ENCODE measurements at regions not wholly inside any gene's neighbourhood (a gene's known extent, or its start where the extent isn't known, plus 50 kb on each side); places are given as distances from the start of the nearest gene placed in this dataset.

- no peaks in the 10 kb centered on the region for H3K27me3 ChIP-seq (ENCODE audit: control insufficient read depth, insufficient read depth, low read length, poor library complexity, severe bottlenecking)
- H3K4me3 ChIP-seq (ENCODE audit: insufficient read depth, low read depth, low read length), result no peak overlapping the region
- no peaks in the 10 kb centered on the region for H3K4me1 ChIP-seq (ENCODE audit: control insufficient read depth, insufficient read depth, low read length)
- H3K36me3 ChIP-seq (ENCODE audit: control insufficient read depth, insufficient read depth, low read length), result no peaks in the 10 kb centered on the region
- 93 to 94% methylated on average over 25 to 26 of the region's 26 CpGs for WGBS, 2 experiments
- no peak overlapping the region for H3K27ac ChIP-seq (ENCODE audit: insufficient read depth, low read depth, low read length, poor library complexity, severe bottlenecking)
- H3K9me3 ChIP-seq (ENCODE audit: control insufficient read depth, low read length), result no peaks in the 10 kb centered on the region
Measured at GRCh38 chr17:77609553-77610517, 348.7 kb upstream of the TNRC6C start.

GRCh38 chr17:77610518-77610893 is 348.0 kb upstream of the TNRC6C start:
- WGBS, 2 experiments, result 85 to 89% methylated on average over 5 of the region's 5 CpGs
- Histone ChIP-seq H3K27me3 (ENCODE audit: control insufficient read depth, insufficient read depth, low read length, poor library complexity, severe bottlenecking) (no peaks in the 10 kb centered on the region), H3K9me3 (ENCODE audit: control insufficient read depth, low read length) (no peaks in the 10 kb centered on the region), H3K27ac (ENCODE audit: insufficient read depth, low read depth, low read length, poor library complexity, severe bottlenecking) (no peak overlapping the region), H3K4me3 (ENCODE audit: insufficient read depth, low read depth, low read length) (no peak overlapping the region), H3K4me1 (ENCODE audit: control insufficient read depth, insufficient read depth, low read length) (no peaks in the 10 kb centered on the region), H3K36me3 (ENCODE audit: control insufficient read depth, insufficient read depth, low read length) (no peaks in the 10 kb centered on the region)

DNA sequence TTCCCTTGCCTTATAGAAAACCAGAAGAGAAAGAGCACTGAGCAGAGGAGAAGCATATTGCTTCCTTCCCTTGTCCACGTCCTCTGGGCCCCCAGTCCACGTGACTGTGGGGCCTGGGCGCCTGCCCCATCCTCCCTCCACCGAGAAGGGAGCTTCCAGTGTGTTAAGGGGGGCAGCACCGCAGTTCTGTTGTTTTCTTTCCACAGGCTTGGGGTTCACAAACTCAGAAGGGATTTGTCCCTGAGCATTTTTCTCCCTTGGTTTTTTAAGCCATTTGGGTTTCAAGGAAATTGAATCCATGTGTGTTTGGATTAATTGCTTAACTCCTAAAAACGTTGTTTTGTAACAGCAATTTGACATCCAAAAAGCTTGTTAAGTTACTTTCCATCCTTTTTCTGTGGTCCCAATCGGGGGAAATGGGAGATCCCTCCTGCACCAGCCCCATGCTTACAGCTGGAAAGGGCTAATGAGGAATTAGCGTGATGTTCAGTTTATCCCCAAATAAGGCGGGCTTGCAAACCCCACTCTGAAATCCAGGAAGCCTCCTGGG is 347.5 kb upstream of the TNRC6C start:
- Histone ChIP-seq H3K4me1 (ENCODE audit: control insufficient read depth, insufficient read depth, low read length) (no peaks in the 10 kb centered on the region), H3K27me3 (ENCODE audit: control insufficient read depth, insufficient read depth, low read length, poor library complexity, severe bottlenecking) (no peaks in the 10 kb centered on the region), H3K4me3 (ENCODE audit: insufficient read depth, low read depth, low read length) (no peak overlapping the region), H3K27ac (ENCODE audit: insufficient read depth, low read depth, low read length, poor library complexity, severe bottlenecking) (no peak overlapping the region), H3K36me3 (ENCODE audit: control insufficient read depth, insufficient read depth, low read length) (no peaks in the 10 kb centered on the region), H3K9me3 (ENCODE audit: control insufficient read depth, low read length) (no peaks in the 10 kb centered on the region)
- WGBS, 2 experiments, result 91 to 92% methylated on average over 9 of the region's 9 CpGs

- no peak overlapping the region for H3K4me3 ChIP-seq (ENCODE audit: insufficient read depth, low read depth, low read length)
- 95 to 96% methylated on average over 16 of the region's 16 CpGs for WGBS, 2 experiments
- H3K9me3 ChIP-seq (ENCODE audit: control insufficient read depth, low read length), result no peaks in the 10 kb centered on the region
- H3K27me3 ChIP-seq (ENCODE audit: control insufficient read depth, insufficient read depth, low read length, poor library complexity, severe bottlenecking), result no peaks in the 10 kb centered on the region
- no peaks in the 10 kb centered on the region for H3K4me1 ChIP-seq (ENCODE audit: control insufficient read depth, insufficient read depth, low read length)
- H3K36me3 ChIP-seq (ENCODE audit: control insufficient read depth, insufficient read depth, low read length), result no peaks in the 10 kb centered on the region
- H3K27ac ChIP-seq (ENCODE audit: insufficient read depth, low read depth, low read length, poor library complexity, severe bottlenecking), result no peak overlapping the region
Measured at GRCh38 chr17:77611791-77612502, 346.6 kb upstream of the TNRC6C start.

DNA sequence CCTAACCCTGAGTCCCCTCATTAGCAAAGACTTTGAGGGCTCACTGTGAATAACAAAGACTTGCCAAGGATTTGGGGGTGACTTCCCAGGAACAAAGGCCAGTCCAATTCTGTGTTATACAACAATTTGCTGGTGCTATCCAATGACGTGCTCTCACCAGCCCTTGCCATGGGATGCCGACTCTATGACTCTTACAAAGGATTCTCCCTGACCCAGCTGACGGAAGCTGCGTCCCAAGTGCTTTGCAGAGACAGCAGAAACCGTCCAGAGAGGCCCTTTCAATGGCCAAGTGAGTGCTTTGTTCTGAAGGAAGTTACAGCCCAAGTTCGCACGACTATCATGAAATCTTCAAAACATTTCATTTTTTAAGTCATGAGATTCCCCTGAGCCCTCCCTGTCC is 345.3 kb upstream of the TNRC6C start:
- no peaks in the 10 kb centered on the region for H3K9me3 ChIP-seq (ENCODE audit: control insufficient read depth, low read length)
- H3K4me3 ChIP-seq (ENCODE audit: insufficient read depth, low read depth, low read length), result no peak overlapping the region
- H3K27me3 ChIP-seq (ENCODE audit: control insufficient read depth, insufficient read depth, low read length, poor library complexity, severe bottlenecking), result no peaks in the 10 kb centered on the region
- WGBS, 2 experiments, result 89 to 91% methylated on average over 7 of the region's 7 CpGs
- no peaks in the 10 kb centered on the region for H3K4me1 ChIP-seq (ENCODE audit: control insufficient read depth, insufficient read depth, low read length)
- no peak overlapping the region for H3K27ac ChIP-seq (ENCODE audit: insufficient read depth, low read depth, low read length, poor library complexity, severe bottlenecking)
- H3K36me3 ChIP-seq (ENCODE audit: control insufficient read depth, insufficient read depth, low read length), result no peaks in the 10 kb centered on the region

- Histone ChIP-seq H3K9me3 (ENCODE audit: control insufficient read depth, low read length) (no peaks in the 10 kb centered on the region), H3K27ac (ENCODE audit: insufficient read depth, low read depth, low read length, poor library complexity, severe bottlenecking) (no peak overlapping the region), H3K4me1 (ENCODE audit: control insufficient read depth, insufficient read depth, low read length) (no peaks in the 10 kb centered on the region), H3K4me3 (ENCODE audit: insufficient read depth, low read depth, low read length) (no peak overlapping the region), H3K36me3 (ENCODE audit: control insufficient read depth, insufficient read depth, low read length) (no peaks in the 10 kb centered on the region), H3K27me3 (ENCODE audit: control insufficient read depth, insufficient read depth, low read length, poor library complexity, severe bottlenecking) (no peaks in the 10 kb centered on the region)
- WGBS, 2 experiments, result 90 to 96% methylated on average over 8 of the region's 8 CpGs
Measured at GRCh38 chr17:77613627-77614026, 344.9 kb upstream of the TNRC6C start.

GRCh38 chr17:77615703-77616253 is 342.7 kb upstream of the TNRC6C start:
- no peaks in the 10 kb centered on the region for H3K9me3 ChIP-seq (ENCODE audit: control insufficient read depth, low read length)
- WGBS, 2 experiments, result 82 to 85% methylated on average over 4 of the region's 4 CpGs
- H3K27ac ChIP-seq (ENCODE audit: insufficient read depth, low read depth, low read length, poor library complexity, severe bottlenecking), result no peak overlapping the region
- H3K36me3 ChIP-seq (ENCODE audit: control insufficient read depth, insufficient read depth, low read length), result no peaks in the 10 kb centered on the region
- no peaks in the 10 kb centered on the region for H3K4me1 ChIP-seq (ENCODE audit: control insufficient read depth, insufficient read depth, low read length)
- no peak overlapping the region for H3K4me3 ChIP-seq (ENCODE audit: insufficient read depth, low read depth, low read length)
- no peaks in the 10 kb centered on the region for H3K27me3 ChIP-seq (ENCODE audit: control insufficient read depth, insufficient read depth, low read length, poor library complexity, severe bottlenecking)

DNA sequence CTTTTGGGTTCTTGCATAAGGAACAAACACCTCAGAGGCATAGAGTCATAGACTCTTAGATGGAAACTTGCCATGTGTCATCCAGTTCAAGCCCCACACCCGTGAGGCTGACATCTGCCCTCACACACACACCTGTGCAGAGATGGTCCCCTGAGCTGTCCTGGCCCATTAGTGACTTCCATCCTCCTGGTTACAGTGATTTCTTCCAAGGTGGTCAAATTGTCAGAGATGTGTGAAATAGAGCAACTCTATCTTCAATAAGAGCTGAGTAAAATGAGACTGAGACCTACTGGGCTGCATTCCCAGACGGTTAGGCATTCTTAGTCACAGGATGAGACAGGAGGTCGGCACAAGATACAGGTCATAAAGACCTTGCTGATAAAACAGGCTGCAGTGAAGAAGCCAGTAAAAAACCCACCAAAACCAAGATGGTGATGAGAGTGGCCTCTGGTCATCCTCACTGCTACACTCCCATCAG is 342.2 kb upstream of the TNRC6C start:
- H3K9me3 ChIP-seq (ENCODE audit: control insufficient read depth, low read length), result no peaks in the 10 kb centered on the region
- 83 to 87% methylated on average over 3 of the region's 3 CpGs for WGBS, 2 experiments

DNA sequence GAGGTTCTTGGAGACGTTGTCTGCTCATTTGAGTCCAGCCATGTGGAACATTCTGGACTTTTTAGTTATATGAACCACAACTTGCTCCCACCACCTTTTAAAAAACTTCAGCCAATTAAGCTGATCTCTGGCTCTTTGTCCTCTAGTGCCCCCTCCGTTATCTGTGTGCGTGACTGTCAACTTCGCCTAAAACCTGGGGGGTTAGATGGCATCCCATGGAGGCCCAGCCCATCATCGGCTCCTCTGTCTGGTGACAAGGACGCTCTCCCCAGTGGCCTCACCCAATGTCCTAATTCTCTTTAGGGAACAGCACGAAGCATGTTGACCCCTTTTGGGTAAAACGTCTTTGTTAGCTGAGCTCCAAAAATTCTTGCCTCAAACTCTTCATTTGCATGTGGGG is 341.0 kb upstream of the TNRC6C start:
- no peaks in the 10 kb centered on the region for H3K9me3 ChIP-seq (ENCODE audit: control insufficient read depth, low read length)
- no peak overlapping the region for H3K27ac ChIP-seq (ENCODE audit: insufficient read depth, low read depth, low read length, poor library complexity, severe bottlenecking)
- H3K4me1 ChIP-seq (ENCODE audit: control insufficient read depth, insufficient read depth, low read length), result no peaks in the 10 kb centered on the region
- WGBS, 2 experiments, result 90 to 93% methylated on average over 8 of the region's 8 CpGs
- H3K27me3 ChIP-seq (ENCODE audit: control insufficient read depth, insufficient read depth, low read length, poor library complexity, severe bottlenecking), result no peaks in the 10 kb centered on the region
- no peak overlapping the region for H3K4me3 ChIP-seq (ENCODE audit: insufficient read depth, low read depth, low read length)
- H3K36me3 ChIP-seq (ENCODE audit: control insufficient read depth, insufficient read depth, low read length), result no peaks in the 10 kb centered on the region

More for the DNA sequence above, 342.2 kb upstream of the TNRC6C start:
- Histone ChIP-seq H3K36me3 (ENCODE audit: control insufficient read depth, insufficient read depth, low read length) (no peaks in the 10 kb centered on the region), H3K4me3 (ENCODE audit: insufficient read depth, low read depth, low read length) (no peak overlapping the region), H3K27me3 (ENCODE audit: control insufficient read depth, insufficient read depth, low read length, poor library complexity, severe bottlenecking) (no peaks in the 10 kb centered on the region), H3K27ac (ENCODE audit: insufficient read depth, low read depth, low read length, poor library complexity, severe bottlenecking) (no peak overlapping the region), H3K4me1 (ENCODE audit: control insufficient read depth, insufficient read depth, low read length) (no peaks in the 10 kb centered on the region)

DNA sequence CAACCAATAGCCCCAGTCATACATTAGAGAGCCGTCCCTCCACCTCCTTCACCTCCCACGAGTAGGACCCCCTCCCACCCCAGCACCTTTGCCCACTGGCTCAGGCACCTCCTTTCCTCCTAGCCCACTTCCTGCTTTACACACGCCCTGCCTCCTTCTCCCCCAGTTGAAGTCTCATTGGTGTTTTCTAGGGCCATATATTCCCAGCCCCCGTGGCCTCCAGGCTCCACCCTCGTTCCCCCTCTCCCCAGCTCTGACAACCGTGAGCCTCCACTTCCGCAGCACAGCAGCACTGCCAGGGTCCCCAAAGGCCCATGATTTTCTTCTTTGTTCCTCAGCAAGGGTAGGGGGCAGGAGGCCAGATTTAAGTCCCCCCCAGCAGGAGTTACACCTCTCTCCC is 340.3 kb upstream of the TNRC6C start:
- no peaks in the 10 kb centered on the region for H3K27me3 ChIP-seq (ENCODE audit: control insufficient read depth, insufficient read depth, low read length, poor library complexity, severe bottlenecking)
- no peaks in the 10 kb centered on the region for H3K9me3 ChIP-seq (ENCODE audit: control insufficient read depth, low read length)
- no peak overlapping the region for H3K27ac ChIP-seq (ENCODE audit: insufficient read depth, low read depth, low read length, poor library complexity, severe bottlenecking)
- no peaks in the 10 kb centered on the region for H3K36me3 ChIP-seq (ENCODE audit: control insufficient read depth, insufficient read depth, low read length)
- no peaks in the 10 kb centered on the region for H3K4me1 ChIP-seq (ENCODE audit: control insufficient read depth, insufficient read depth, low read length)
- WGBS, 2 experiments, result 84 to 86% methylated on average over 7 of the region's 7 CpGs
- H3K4me3 ChIP-seq (ENCODE audit: insufficient read depth, low read depth, low read length), result no peak overlapping the region

Measured in ectodermal cell (in vitro differentiated cells).